HEK293 (cell line): ENCODE measurements at regions not wholly inside any gene's neighbourhood (a gene's known extent, or its start where the extent isn't known, plus 50 kb on each side); places are given as distances from the start of the nearest gene placed in this dataset.
"Not testable (repeated sequence)": the region's sequence is repeated elsewhere in the genome, so short reads cannot be mapped to it uniquely, and the experiment has no call there.

Experiments used
- CTCF ChIA-PET: fragments of 350-600 bp; formaldehyde crosslinking; extraction: SDS; loops from one replicate; lab custom pipeline; 2021; ENCODE audit warnings: antibody characterized with exemption; lab: Yijun Ruan, JAX
- POLR2A ChIA-PET: fragments of 300-600 bp; formaldehyde crosslinking; extraction: SDS; loops from one replicate; lab custom pipeline; 2020; ENCODE audit warnings: antibody characterized with exemption, inconsistent platforms; lab: Yijun Ruan, JAX
- H3K27ac ChIP-seq: fragments of 200-500 bp; sonication (Bioruptor generic); 2 replicates; pipeline ENCODE4 v1.5.1; 2014; ENCODE audit warnings: low read depth, low read length, control low read depth, inconsistent platforms; ENCODE audit errors: extremely low read depth
- H3K36me3 ChIP-seq, 2 experiments: fragments of 200-500 bp in 1 of 2; sonication (Bioruptor generic) in 1 of 2; 1 replicate in 1 of 2; 2 replicates in 1 of 2; pipeline ENCODE4 v1.5.1; 2014 to 2017; ENCODE audit warnings: inconsistent platforms in 2 of 2, low read length in 2 of 2; ENCODE audit not compliant: control insufficient read depth in 2 of 2, insufficient read depth in 1 of 2
- H3K4me1 ChIP-seq: fragments of 200-500 bp; sonication (Bioruptor generic); 2 replicates; pipeline ENCODE4 v1.5.1; 2014; ENCODE audit warnings: mild to moderate bottlenecking, low read length, inconsistent platforms; ENCODE audit not compliant: control insufficient read depth, insufficient read depth
- H3K4me3 ChIP-seq: 2 replicates; pipeline ENCODE4 v1.5.1; 2011; ENCODE audit warnings: low read depth, mild to moderate bottlenecking, control low read depth, low read length, moderate library complexity
- H3K9me3 ChIP-seq: fragments of 200-500 bp; sonication (Bioruptor generic); 2 replicates; pipeline ENCODE4 v1.5.1; 2014; ENCODE audit warnings: low read depth, low read length, inconsistent platforms; ENCODE audit not compliant: control insufficient read depth, insufficient read depth
- GLI2 ChIP-seq: fragments of 450-650 bp; formaldehyde crosslinking; IDR thresholded peaks from 2 replicates; pipeline ENCODE4; 2017; ENCODE audit warnings: missing biosample characterization, missing genetic modification characterization, low read depth, borderline replicate concordance
- GLI4 ChIP-seq: fragments of 450-650 bp; formaldehyde crosslinking; IDR thresholded peaks from 2 replicates; pipeline ENCODE4 v1.5.1; 2016; ENCODE audit warnings: missing biosample characterization, missing genetic modification characterization
- KLF7 ChIP-seq: fragments of 450-650 bp; formaldehyde crosslinking; IDR thresholded peaks from 2 replicates; pipeline ENCODE4 v1.5.1; 2016; ENCODE audit warnings: missing biosample characterization, missing genetic modification characterization, borderline replicate concordance
- KLF8 ChIP-seq: fragments of 450-650 bp; formaldehyde crosslinking; IDR thresholded peaks from 2 replicates; pipeline ENCODE4 v1.5.1; 2016; ENCODE audit warnings: missing biosample characterization, missing genetic modification characterization
- MYNN ChIP-seq: fragments of 450-650 bp; formaldehyde crosslinking; IDR thresholded peaks from 2 replicates; pipeline ENCODE4 v1.5.1; 2016; ENCODE audit warnings: missing biosample characterization, missing genetic modification characterization, borderline replicate concordance
- RBAK ChIP-seq: fragments of 450-650 bp; formaldehyde crosslinking; IDR thresholded peaks from 2 replicates; pipeline ENCODE4 v1.5.1; 2016; ENCODE audit warnings: missing biosample characterization, missing genetic modification characterization
- SCRT1 ChIP-seq: fragments of 450-650 bp; formaldehyde crosslinking; IDR thresholded peaks from 2 replicates; pipeline ENCODE4 v1.5.1; 2016; ENCODE audit warnings: missing biosample characterization, missing genetic modification characterization, borderline replicate concordance
- ZFP3 ChIP-seq: fragments of 450-650 bp; formaldehyde crosslinking; IDR thresholded peaks from 2 replicates; pipeline ENCODE4 v1.5.1; 2016; ENCODE audit warnings: low read depth, missing biosample characterization, missing genetic modification characterization
- ZFP69B ChIP-seq: fragments of 450-650 bp; formaldehyde crosslinking; IDR thresholded peaks from 2 replicates; pipeline ENCODE4 v1.5.1; 2016; ENCODE audit warnings: missing biosample characterization, missing genetic modification characterization
- ZNF112 ChIP-seq: fragments of 450-650 bp; formaldehyde crosslinking; IDR thresholded peaks from 2 replicates; pipeline ENCODE4 v1.5.0; 2017; ENCODE audit warnings: missing biosample characterization, missing genetic modification characterization
- ZNF169 ChIP-seq: fragments of 450-650 bp; formaldehyde crosslinking; IDR thresholded peaks from 2 replicates; pipeline ENCODE4 v1.5.1; 2016; ENCODE audit warnings: missing biosample characterization, missing genetic modification characterization
- ZNF280D ChIP-seq: fragments of 450-650 bp; formaldehyde crosslinking; IDR thresholded peaks from 2 replicates; pipeline ENCODE4 v1.5.1; 2016; ENCODE audit warnings: missing biosample characterization, missing genetic modification characterization
- ZNF354C ChIP-seq: fragments of 450-650 bp; formaldehyde crosslinking; IDR thresholded peaks from 2 replicates; pipeline ENCODE4 v1.5.1; 2016; ENCODE audit warnings: missing biosample characterization, missing genetic modification characterization, low read depth, borderline replicate concordance
- ZNF416 ChIP-seq: fragments of 450-650 bp; formaldehyde crosslinking; IDR thresholded peaks from 2 replicates; pipeline ENCODE4 v1.5.1; 2016; ENCODE audit warnings: missing biosample characterization, missing genetic modification characterization
- ZNF514 ChIP-seq: fragments of 450-650 bp; formaldehyde crosslinking; IDR thresholded peaks from 2 replicates; pipeline ENCODE4 v1.5.1; 2016; ENCODE audit warnings: missing biosample characterization, missing genetic modification characterization
- ZNF549 ChIP-seq: fragments of 450-650 bp; IDR thresholded peaks from 2 replicates; pipeline ENCODE4 v1.5.1; 2018; ENCODE audit warnings: missing biosample characterization, missing genetic modification characterization, mild to moderate bottlenecking, inconsistent platforms, moderate library complexity
- ZNF571 ChIP-seq: fragments of 450-650 bp; formaldehyde crosslinking; IDR thresholded peaks from 2 replicates; pipeline ENCODE4 v1.5.0; 2017; ENCODE audit warnings: missing biosample characterization, missing genetic modification characterization
- ZNF585B ChIP-seq: fragments of 450-650 bp; formaldehyde crosslinking; IDR thresholded peaks from 2 replicates; pipeline ENCODE4 v1.5.1; 2016; ENCODE audit warnings: missing biosample characterization, missing genetic modification characterization
- ZNF600 ChIP-seq: fragments of 450-650 bp; formaldehyde crosslinking; IDR thresholded peaks from 2 replicates; pipeline ENCODE4 v1.5.1; 2016; ENCODE audit warnings: missing biosample characterization, missing genetic modification characterization
- ZNF621 ChIP-seq: fragments of 450-650 bp; formaldehyde crosslinking; IDR thresholded peaks from 2 replicates; pipeline ENCODE4 v1.5.1; 2017; ENCODE audit warnings: missing biosample characterization, missing genetic modification characterization
- ZNF677 ChIP-seq: fragments of 450-650 bp; IDR thresholded peaks from 2 replicates; pipeline ENCODE4 v1.5.0; 2018; ENCODE audit warnings: missing biosample characterization, mild to moderate bottlenecking, missing genetic modification characterization, moderate library complexity
- ZNF776 ChIP-seq: fragments of 450-650 bp; formaldehyde crosslinking; IDR thresholded peaks from 2 replicates; pipeline ENCODE4 v1.5.0; 2017; ENCODE audit warnings: missing biosample characterization, missing genetic modification characterization, borderline replicate concordance

- Histone ChIP-seq H3K36me3 (no peaks in the 10 kb centered on the region), H3K27ac (no peak overlapping the region), H3K4me3 (no peak overlapping the region), H3K4me1 (no peaks in the 10 kb centered on the region), H3K9me3 (no peaks in the 10 kb centered on the region)
- ChIA-PET POLR2A (no interaction called here), CTCF (interaction anchor here (0.6 to 1.0 kb wide), 2 partner anchors 60 to 271 kb away, joined by 3 read pairs; no protein-coding TSS in a partner anchor)
- no peak for TF ChIP-seq SCRT1 (tag by site-specific recombination)
- no peak for TF ChIP-seq ZNF585B (tag by site-specific recombination)
- TF ChIP-seq MYNN (tag by site-specific recombination), result no peak
- TF ChIP-seq ZFP69B (tag by site-specific recombination), result no peak
- TF ChIP-seq ZFP3, result no peak
- no peak for TF ChIP-seq KLF7 (tag by site-specific recombination)
- TF ChIP-seq ZNF776, result no peak
- no peak for TF ChIP-seq GLI4 (tag by site-specific recombination)
- TF ChIP-seq ZNF112 (tag by site-specific recombination), result no peak
- TF ChIP-seq ZNF621 (tag by site-specific recombination), result no peak
These were observed 86.5 kb upstream of the SYN3 start for GRCh38 chr22:33144721-33145120.

GRCh38 chr22:33142282-33143055 is 84.3 kb upstream of the SYN3 start:
- Histone ChIP-seq H3K4me1 (no peaks in the 10 kb centered on the region), H3K9me3 (no peaks in the 10 kb centered on the region), H3K36me3 (no peaks in the 10 kb centered on the region), H3K4me3 (no peak overlapping the region), H3K27ac (no peak overlapping the region)
- ChIA-PET CTCF (interaction anchor here (0.6 to 3.1 kb wide), 7 partner anchors 12 to 136 kb away, joined by 3 to 17 read pairs (median 4); no protein-coding TSS in a partner anchor), POLR2A (interaction anchor here (0.5 kb wide), 1 partner anchor 64 kb away, joined by 6 read pairs; no protein-coding TSS in a partner anchor)
- TF ChIP-seq ZNF600 (tag by site-specific recombination), result no peak
- TF ChIP-seq ZNF514 (tag by site-specific recombination), result no peak
- no peak for TF ChIP-seq ZNF280D (tag by site-specific recombination)
- TF ChIP-seq GLI2 (tag by site-specific recombination), result no peak
- no peak for TF ChIP-seq ZNF677
- no peak for TF ChIP-seq ZNF571 (tag by site-specific recombination)
- no peak for TF ChIP-seq ZNF354C (tag by site-specific recombination)
- TF ChIP-seq ZNF549 (tag by site-specific recombination), result no peak

GRCh38 chr22:33139937-33140336 is 81.8 kb upstream of the SYN3 start:
- no peaks in the 10 kb centered on the region for H3K36me3 ChIP-seq
- TF ChIP-seq ZNF416, result no peak
- no peak for TF ChIP-seq RBAK (tag by site-specific recombination)
- no peak for TF ChIP-seq KLF8
- no peak for TF ChIP-seq ZNF169 (tag by site-specific recombination)
- H3K4me3 ChIP-seq, result no peak overlapping the region
- ChIA-PET POLR2A (interaction anchor here (0.6 kb wide), 1 partner anchor 36 kb away, joined by 3 read pairs; no protein-coding TSS in a partner anchor), CTCF (interaction anchor here (0.7 to 3.1 kb wide), 3 partner anchors 14 to 529 kb away, joined by 3 to 17 read pairs (median 5); no protein-coding TSS in a partner anchor)
- H3K4me1 ChIP-seq, result no peaks in the 10 kb centered on the region
- no peaks in the 10 kb centered on the region for H3K9me3 ChIP-seq
- no peak overlapping the region for H3K27ac ChIP-seq

- H3K4me1 ChIP-seq, H3K9me3 ChIP-seq, H3K36me3 ChIP-seq, H3K4me3 ChIP-seq, H3K27ac ChIP-seq, POLR2A ChIA-PET: not testable (repeated sequence)
- CTCF ChIA-PET, result interaction anchor here (0.7 to 1.0 kb wide), 2 partner anchors 65 to 81 kb away, joined by 3 to 4 read pairs; partner anchors contain the start of gene SYN3
These were observed 80.2 kb upstream of the SYN3 start for GRCh38 chr22:33138333-33138732.
